Ecto neural progenitor cell (in vitro differentiated cells): ENCODE measurements at regions not wholly inside any gene's neighbourhood (a gene's known extent, or its start where the extent isn't known, plus 50 kb on each side); places are given as distances from the start of the nearest gene placed in this dataset.
A peak's percentile ranks its signal among the peaks of the same experiment; 100 is the strongest.

Experiments
- DNase-seq: peaks from one replicate; pipeline ENCODE4 v3.0.0-alpha.2; 2018; ENCODE audit warnings: low spot score

DNA sequence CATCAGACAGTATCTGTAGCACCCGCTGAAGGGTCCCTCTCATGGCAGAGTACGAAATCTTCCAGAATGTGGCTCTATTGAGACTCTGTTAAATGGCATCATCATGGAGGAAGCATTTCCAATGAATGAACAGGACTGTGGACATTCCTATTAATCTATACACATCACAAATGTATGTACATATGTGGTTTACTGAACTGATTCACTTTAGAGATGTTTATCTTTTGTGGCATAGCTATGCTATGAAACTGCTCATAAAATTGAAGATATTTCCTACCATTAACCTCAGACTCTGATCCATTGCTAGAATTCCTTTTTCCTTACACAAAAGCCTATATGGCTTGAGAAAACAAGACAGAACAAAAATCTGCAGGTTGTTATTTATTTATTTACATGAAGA lies 259.6 kb upstream of the RRP15 start:
- no peak for DNase-seq

DNA sequence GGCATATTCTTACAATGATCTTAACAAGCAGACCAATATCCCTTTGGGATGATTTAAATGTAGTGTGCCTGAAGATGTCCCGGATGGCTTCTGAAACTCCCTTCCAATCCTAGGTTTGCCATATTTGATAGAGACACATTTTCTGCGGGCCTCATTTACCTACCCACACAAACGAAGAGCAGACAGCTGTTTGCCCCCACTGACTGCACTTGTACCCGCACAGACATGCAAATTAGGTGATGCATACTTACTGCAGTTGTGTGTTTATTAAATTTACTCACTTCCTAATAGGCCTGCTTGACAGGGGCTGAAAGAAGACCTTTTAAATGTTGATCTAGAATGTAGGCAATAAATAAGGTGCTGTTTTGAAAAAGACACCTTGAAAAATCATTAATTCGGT lies 257.9 kb upstream of the RRP15 start:
- no peak for DNase-seq

DNA sequence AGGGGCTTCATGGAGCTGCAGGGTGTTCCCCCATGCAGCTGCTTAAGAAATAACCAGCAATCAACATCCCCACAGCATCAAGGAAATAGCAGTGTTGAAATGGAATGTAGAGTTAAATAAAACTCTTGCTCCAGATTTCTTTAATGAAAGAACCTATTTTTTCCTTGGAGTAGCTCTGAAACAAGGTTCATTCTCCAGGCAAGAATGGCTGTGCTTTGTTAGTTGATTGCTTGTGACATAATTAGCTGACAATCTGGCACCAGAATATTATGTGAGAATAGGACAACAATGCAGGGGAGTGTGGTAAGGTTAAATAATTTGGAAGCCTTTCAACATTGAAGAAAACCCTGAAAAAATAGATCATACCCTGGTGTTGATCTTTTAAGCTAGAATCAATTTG lies 254.2 kb upstream of the RRP15 start:
- no peak for DNase-seq

DNA sequence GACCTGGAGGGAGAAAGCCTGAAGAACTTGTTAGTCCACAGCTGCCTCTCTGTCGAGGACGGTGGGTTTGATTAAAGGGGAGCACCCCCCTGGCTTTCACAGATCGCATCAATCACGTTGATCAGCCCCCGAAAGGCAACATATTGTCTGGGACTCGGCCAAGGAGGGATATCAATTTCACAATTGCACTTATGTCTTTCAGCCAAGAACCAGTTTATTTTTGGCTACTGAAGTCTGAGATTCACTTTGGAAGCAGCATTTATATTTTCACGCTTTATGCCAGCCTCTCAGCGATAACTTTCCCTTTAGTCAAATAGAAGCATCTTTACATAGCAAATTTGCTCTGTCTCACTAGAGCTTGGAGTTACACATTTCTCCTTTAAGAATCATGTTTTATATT lies 253.2 kb upstream of the RRP15 start:
- DNase-seq, result no peak

DNA sequence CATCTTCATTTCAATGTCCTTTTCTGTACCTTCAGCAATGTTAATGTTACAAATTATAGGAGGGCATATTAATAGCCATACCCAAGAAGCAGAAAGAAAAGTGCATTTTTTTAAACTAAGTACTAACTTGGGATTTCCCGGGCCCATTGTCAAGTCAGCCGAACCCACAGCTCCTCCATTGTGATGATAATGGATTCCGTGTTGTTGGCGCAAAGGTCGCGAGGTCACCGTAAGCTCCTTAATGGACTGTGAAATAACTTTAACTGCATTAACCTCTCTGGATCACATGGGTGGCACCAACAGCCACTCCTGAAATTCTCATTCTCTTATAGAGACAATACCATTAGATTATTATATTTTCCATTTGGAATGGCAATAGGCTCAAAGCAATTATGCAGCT lies 250.6 kb upstream of the RRP15 start:
- peak; percentile 78 for DNase-seq

DNA sequence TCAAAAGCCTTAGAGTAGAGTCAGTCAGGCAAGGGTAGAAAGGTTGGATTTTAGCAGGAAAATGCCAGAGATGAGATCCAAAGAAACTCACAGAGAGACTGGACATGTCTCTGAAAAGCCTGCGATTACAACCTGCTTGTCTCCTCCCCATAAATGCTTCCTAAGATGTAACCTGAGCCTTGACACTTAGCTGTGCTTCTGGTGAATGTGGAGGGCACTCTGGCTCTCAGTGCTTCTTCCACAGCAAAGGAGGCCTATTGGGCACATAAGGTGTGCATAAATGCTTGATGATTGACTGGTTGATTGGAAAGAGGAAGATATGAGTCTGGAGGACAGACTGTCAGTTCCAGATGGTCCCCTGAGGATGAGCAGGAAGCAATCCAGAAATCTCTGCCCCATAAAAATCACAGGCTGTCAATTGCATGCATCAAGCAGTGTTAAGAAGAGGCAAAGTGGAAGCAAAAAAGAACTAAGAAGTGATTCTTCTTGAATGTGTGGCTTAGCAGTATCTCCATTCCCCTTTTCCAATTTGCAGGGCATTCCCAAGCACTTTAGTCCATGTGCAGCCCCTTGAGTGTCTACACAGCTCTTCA lies 236.2 kb upstream of the RRP15 start:
- no peak for DNase-seq

DNA sequence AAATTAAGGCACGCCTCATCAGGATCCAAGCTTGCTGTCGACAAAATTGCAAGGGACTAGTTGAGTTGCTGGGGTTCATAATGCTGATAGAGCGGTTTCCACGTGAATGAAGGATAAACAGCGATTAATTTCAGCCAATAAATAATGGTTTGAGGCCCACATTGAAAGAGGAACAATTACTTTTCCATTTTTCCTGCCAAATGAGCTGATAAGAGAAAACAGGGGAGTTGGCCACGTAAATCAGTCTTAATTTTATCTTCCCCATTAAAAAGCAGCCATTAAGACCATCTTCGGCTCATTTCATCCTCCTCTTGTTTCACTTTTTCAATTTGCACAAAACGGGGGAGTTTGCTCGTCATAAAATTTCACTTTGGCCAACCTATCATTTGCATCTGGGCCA lies 235.5 kb upstream of the RRP15 start:
- no peak for DNase-seq

DNA sequence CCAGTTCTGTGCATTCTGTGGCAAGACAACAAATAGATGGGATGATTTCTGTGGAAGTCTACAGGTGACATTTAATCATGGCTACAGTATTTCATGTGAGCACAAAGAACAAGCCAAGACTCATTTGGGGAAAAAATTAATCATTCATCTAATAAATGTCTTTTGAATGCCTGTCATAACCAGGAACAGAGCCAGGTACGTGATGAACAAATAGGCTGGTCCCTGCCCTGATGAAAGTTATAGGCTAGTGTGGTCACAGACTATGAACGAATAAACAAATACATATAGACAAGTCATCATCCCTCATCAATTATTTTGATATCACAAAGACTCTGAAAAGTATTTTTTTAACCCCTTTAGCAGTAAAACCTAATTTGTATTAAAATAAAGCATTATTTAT lies 226.4 kb upstream of the RRP15 start:
- DNase-seq, result no peak

DNA sequence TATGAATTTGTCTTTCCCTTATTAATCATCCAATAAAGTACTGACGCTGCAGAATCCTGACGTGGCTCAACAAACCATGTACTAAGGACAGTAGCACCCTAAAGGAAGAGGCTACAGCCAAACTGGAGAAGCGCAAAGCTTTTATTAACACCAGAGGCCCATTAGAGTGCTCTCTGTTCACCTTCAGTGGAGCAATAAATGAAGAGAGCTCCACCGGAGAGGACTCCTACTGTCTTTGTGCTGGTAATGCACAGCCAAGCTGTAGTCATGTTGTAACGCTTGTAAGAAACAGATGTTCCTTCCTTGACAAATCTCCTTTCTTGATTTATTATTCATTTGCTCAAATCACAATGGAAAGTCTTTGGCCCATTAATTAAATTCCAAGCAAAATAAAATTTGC lies 220.7 kb upstream of the RRP15 start:
- DNase-seq, result no peak

DNA sequence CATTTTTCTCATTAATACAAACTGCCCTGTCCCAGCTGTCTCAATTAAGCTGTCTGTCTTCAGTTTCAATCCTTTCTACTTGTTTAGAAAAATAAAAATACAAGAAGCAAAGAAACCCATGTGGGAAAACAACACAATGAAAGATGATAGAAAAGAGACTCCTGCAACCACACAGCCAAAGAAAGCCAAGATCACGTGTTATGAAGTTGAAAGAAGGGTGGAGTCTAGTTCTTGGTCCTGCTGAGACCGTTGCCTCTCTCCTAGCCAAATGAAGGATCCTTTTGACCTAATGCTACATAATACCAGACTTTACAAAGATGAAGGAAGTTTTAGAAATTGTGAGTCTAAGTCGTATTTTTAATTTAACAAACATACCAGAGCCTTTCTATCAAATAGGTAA lies 218.8 kb upstream of the RRP15 start:
- no peak for DNase-seq

DNA sequence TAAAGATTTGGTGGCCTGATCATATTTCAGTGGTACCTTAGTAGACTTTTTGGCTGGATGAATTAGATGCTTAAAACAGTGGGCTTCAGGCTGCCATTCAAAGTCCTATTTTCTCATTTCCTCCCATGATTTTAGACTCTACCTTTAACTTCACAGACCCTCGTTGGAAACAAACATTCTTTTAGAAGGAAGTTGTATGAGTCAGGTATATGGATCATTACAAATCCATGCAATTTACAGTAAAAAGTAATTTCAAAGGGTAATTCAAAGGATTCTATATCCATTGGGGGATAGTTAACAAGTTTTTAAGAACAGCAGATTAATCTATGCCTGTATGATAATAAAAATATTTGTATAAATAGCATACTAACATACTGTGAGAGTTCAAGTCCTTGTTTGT lies 216.9 kb upstream of the RRP15 start:
- DNase-seq, result no peak

DNA sequence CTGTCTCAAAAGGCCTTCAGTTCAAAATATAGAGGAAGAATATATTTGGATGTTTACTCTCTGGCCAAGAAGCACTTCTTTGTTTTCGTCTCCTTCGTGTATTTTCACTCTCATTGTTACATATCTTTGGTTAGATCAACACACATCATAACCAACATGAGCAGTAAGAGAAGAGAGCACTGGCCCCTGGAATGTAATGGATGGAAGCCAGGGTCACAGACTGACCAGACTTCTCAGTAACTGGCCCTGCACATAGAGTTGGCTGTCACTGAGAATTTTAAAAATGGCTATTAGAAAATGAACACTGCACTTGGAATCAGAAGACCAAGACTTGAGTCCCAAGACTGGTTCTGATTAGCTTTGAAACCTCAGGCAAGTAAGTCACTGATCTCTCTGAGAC lies 215.9 kb upstream of the RRP15 start:
- no peak for DNase-seq

DNA sequence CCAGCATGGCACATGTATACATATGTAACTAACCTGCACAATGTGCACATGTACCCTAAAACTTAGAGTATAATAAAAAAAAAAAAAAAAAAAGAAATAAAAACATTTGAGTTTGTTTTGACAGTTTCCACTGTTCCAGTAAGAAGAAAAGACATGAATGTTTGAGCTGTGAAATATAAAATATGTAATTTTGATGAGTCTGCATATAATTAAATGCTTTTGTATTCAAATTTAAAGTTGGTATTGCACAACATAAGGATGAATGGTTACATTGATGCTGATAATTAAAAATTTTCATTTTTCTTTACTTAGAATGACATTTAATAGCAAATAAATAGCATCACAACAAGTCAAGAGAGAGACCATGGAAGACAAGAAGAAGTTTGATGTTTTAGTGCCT lies 212.0 kb upstream of the RRP15 start:
- DNase-seq, result no peak

DNA sequence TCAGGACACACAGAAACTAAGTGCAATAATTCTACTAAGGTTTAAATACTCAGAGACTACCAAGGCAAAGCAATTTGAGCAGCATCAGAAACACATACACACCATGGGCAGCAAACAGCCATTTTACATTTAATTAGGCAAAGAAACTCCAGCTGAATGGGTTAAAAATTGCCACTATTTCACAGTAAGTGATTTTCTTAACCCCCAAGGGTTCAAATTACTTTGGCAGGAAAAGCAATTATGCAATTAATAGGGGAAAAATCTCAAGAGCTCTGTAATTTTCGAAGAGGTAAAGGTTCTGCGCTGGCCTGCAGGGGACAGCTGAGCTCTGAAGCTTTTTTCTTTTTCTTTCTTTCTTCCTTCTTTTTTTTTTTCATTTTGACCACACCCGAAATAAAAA lies 206.2 kb upstream of the RRP15 start:
- no peak for DNase-seq

DNA sequence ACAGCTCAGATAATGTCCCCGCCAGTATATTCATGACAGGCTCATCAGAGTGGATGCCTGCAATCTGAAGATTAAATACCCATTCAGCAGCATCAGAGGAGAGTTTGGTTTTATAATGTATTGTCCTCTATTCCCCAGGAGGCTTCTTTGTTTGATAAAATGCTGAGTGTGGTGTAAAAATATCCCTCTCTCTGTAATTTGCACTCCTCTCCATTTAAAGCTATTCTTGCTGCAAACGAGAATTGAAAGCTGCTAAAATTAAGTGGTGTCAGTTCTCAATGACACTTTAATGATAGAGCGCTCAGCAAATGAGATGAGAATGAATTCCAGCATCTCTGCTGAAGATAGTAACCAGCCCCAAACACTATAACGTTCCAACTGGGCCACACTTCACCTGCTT lies 205.7 kb upstream of the RRP15 start:
- DNase-seq, result no peak

DNA sequence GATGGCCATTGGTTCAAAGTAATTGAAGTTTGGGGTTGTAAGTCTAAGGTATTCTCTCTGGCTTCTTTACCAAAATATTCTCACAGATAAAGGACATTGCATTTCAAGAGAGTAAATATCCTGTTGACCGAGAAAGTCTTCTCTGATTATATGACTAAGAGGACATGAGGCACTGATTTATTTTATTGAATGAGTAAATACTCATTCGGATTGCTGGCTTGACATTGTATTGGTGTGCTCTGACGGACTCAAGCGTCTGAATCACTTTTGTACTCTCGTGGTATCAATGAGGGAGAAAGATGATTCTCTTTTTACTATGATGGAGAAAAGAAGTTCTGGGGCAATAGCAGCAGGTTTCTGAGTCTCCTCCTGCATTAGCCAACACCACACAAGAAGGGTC lies 205.3 kb upstream of the RRP15 start:
- no peak for DNase-seq

DNA sequence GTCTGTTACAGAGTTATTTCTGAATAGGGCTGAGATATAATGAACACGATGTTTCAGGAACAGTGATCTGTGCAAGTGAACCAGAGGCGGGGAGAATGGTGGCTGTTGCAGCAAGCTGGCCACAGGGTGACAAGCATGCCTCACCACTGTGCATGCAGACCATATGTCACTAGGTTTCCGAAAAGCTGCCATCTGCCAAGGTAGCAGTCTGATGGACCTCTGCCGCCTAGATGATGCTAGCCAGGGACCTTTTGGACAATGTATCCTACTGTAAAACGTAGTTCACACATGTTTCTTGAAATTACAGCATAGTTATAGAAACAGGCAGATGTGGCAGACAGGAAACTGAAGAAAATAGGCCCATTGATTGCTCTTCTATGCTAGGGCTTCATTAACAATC lies 204.2 kb upstream of the RRP15 start:
- no peak for DNase-seq

DNA sequence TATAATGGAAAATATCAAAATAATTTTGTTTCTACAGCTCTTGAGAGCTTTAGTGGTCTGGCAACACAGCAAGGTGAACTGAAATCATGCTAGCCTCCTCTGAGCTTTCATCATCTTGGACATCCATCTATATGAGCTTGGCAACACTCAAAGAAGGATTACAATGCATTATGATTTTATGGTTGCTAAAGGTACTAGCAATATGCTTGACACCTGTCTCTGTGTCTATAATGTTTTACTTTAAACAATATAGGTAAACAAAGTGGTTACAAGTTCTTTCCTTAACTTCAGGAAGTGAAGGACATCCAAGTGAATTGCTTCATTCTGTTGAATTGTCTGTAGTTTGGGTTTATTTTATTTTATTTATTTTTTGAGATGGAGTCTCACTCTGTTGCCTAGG lies 203.7 kb upstream of the RRP15 start:
- no peak for DNase-seq

DNA sequence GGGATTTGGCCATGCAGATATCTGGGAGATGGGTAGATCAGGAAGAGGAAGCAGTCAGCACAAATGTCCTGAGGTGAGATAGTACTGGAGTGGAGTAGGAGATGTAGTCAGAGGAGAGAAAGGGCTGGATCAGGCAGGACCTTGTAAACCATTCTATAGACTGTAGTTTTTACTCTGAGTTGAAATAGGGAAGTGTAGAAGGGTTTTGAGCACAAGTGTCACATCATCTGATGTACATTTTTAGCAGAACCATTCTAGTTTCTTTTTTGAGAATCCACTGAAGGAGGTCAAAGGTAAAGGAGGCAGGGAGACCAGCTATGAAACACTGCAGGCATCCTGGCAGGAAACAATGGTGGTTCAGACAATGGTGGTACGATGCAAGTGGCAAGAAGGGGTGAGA lies 194.6 kb upstream of the RRP15 start:
- DNase-seq, result no peak

DNA sequence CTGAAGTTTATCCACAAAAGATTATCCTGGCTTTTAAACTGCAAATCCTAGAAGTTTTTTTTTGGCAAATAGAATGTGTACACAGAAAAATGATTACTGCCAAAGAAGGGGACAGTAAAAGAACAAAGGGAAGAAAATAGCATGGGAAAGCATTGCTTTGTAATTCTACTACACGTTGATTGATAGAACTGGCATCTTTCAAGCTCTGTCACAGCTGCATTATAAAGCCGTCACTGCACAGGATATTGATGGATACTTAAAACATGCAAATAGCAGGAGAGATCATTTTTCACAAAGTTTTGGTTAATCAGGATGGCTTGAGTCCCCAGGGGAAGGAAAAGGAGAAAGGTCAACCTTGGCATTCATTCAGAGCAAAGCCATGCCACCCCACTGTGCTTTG lies 183.7 kb upstream of the RRP15 start:
- DNase-seq, result no peak

DNA sequence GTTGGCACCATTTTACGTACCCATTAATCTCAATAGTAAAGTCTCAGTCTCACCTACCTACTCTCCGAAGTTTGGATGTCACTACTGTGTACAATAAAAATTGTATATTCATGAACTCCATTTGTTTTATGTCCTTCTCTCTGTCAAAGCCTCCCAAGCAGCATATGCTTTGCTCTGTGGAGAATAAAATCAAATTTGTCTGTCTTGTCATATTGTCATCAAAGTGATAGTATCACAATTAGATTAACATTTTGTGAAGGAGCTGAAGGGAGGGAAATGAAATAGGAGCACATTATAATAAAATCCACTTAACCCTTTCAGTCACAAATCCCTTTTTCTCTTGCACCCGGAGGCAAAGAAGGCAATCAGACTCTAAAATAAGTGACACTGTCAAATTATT lies 177.1 kb upstream of the RRP15 start:
- no peak for DNase-seq

DNA sequence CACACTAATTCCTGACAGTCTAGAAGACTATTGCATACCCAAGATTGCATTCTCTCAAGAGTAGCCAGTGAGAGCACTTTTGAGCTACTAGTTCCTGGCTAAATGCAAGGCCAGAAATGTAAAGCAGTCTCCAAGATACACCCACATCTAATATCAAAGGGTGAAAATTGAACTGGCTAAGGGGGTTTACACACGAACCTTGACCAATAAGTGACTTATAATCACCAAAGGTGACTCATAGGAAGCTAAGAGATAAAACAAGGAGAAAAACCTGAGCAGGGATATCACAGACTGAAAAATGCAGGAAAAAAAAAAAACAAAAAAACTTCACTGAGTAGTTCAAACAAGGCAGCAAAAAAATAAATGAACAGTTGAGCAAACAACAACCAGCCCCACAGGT lies 172.2 kb upstream of the RRP15 start:
- DNase-seq, result no peak

DNA sequence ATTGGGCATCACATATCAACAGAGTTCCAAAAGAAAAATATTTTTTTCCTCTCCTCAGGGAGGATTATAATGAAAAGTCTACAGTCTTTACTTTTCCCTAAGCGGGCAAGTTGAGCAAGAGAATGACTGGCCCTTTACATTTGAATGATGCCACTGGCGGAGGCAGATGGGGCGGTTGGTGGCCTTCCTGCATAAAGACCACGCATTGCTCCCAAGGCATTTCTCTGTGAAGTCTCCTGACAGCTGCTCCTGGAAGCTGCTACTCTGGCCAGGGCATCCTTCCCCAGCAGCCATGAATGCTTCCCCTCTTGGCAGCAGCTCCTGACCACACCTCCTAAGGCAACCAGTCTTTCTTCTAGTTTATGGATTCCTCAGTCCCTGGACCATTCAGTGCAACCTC lies 161.1 kb upstream of the RRP15 start:
- no peak for DNase-seq

DNA sequence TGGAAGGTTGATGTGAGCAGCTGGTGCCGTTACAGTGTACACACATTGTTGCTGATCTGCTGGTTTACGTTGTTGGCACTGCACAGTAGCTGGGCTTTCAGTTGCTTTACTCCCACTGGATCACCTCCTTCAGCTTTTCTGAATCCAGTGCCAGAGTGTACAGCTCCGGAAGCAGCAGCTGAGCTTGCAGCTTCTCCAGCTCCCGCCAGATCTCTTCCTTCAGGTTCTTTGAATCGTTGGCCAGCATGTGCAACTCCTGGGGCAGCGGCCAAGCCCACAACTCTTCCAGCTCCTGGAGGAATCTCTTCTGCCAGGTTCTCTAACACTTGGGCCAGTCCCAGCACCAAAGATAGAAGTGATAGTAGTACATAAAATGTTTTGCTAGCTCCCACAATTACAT lies 149.7 kb upstream of the RRP15 start:
- DNase-seq, result no peak

DNA sequence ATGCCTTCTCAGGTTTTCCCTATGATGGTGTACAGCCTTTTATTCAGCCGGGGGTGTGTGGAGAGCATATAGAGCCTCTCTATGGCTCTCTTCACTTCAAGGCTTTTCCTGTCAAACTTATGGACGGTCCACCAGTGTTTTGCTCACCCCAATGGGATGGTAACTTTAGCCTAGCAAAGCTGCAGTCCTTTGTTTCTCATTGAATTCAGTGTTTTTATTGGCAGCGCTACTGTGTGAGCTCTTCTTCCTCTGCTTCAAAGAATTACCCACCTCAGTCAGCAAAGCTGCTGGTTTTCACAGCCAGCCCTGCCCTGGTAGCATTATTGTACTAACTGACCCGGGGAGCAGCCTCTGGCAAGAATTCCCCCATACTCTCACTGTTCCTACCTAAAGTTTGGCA lies 145.3 kb upstream of the RRP15 start:
- no peak for DNase-seq
